B cell (primary cell): ENCODE measurements at regions not wholly inside any gene's neighbourhood (a gene's known extent, or its start where the extent isn't known, plus 50 kb on each side); places are given as distances from the start of the nearest gene placed in this dataset.

Source experiments
- EZH2 ChIP-seq: IDR thresholded peaks from 2 replicates; pipeline ENCODE4 v1.6.1; 2012; ENCODE audit warnings: borderline replicate concordance, low read depth, mild to moderate bottlenecking, moderate library complexity, low read length; ENCODE audit not compliant: insufficient read depth, poor library complexity, severe bottlenecking
- TF ChIP-seq, protein P1 (sequence below): fragments of 200-600 bp; IDR thresholded peaks from one replicate; pipeline ENCODE4 v1.8.0; 2022; ENCODE audit warnings: antibody characterized with exemption, mild to moderate bottlenecking

DNA sequence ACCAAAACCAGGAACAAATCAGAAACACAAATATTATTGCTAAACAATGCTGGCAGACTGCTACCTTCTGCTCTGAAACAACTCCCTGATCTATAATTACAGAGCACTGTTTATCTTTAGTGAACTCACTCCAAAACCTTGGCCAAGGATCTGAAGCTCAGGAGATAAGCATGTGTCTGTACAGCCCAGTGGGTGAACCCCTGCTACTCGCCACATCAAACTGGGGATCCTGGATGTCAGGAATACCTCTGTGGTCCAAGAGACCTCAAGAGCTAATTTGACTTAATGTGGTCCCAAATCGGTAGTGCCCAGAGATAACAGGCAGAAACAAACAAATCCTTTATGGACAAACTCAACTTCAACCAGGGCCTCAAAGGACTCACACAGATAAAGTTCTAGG is 381.8 kb downstream of the KIF16B start:
- TF ChIP-seq, protein P1, sequence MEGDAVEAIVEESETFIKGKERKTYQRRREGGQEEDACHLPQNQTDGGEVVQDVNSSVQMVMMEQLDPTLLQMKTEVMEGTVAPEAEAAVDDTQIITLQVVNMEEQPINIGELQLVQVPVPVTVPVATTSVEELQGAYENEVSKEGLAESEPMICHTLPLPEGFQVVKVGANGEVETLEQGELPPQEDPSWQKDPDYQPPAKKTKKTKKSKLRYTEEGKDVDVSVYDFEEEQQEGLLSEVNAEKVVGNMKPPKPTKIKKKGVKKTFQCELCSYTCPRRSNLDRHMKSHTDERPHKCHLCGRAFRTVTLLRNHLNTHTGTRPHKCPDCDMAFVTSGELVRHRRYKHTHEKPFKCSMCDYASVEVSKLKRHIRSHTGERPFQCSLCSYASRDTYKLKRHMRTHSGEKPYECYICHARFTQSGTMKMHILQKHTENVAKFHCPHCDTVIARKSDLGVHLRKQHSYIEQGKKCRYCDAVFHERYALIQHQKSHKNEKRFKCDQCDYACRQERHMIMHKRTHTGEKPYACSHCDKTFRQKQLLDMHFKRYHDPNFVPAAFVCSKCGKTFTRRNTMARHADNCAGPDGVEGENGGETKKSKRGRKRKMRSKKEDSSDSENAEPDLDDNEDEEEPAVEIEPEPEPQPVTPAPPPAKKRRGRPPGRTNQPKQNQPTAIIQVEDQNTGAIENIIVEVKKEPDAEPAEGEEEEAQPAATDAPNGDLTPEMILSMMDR: no peak
- TF ChIP-seq EZH2: no peak
